ENCODE measurements at regions not wholly inside any gene's neighbourhood (a gene's known extent, or its start where the extent isn't known, plus 50 kb on each side); places are given as distances from the start of the nearest gene placed in this dataset.

DNA sequence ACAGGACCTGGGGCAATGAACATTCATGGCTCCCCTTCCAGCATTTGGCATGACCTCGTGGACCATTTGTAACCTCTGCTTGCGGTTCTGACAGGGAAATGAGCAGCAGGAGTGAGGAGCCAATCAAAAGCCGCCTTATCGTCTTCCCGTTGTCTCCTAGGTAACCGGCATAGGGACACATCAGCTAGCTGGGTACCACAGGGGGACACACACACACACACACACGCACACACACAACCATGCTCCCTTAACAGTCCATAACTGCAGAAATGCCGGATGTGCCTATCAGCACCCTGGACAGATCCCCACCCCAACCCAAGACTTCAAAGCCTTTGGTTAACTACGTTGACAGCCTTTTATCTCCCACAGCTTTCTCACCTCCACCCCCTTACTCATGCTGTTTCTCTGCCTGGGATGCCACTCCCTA, 53.4 kb upstream of the CCDC174 start (continued):
- no peak for TF ChIP-seq PHTF2 (CRISPR knock-in tag; IDR thresholded peaks at IDR 0.05)
- no peak for TF ChIP-seq IFI16 (CRISPR knock-in tag; IDR thresholded peaks at IDR 0.05)
- TF ChIP-seq TCF7 (IDR thresholded peaks at IDR 0.05; ENCODE audit: borderline replicate concordance), result peak; percentile 99
- no peak for TF ChIP-seq EGR1 (conservative IDR thresholded peaks at IDR 0.05)
- no peak for TF ChIP-seq PPARD (CRISPR knock-in tag; IDR thresholded peaks at IDR 0.05)
- TF ChIP-seq HNRNPLL (IDR thresholded peaks at IDR 0.05; ENCODE audit: low read depth, low read length, poor library complexity, severe bottlenecking), result no peak
- TF ChIP-seq, protein P1, sequence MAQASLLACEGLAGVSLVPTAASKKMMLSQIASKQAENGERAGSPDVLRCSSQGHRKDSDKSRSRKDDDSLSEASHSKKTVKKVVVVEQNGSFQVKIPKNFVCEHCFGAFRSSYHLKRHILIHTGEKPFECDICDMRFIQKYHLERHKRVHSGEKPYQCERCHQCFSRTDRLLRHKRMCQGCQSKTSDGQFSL (CRISPR knock-in tag; IDR thresholded peaks at IDR 0.05), result no peak
- TF ChIP-seq, protein P1 (tag; IDR thresholded peaks at IDR 0.05), result no peak
- TF ChIP-seq ZNF174 (CRISPR knock-in tag; IDR thresholded peaks at IDR 0.05), result no peak
- peak; percentile 99 for TF ChIP-seq MIER1 (IDR thresholded peaks at IDR 0.05; ENCODE audit: low read depth)
- TF ChIP-seq HNRNPL (IDR thresholded peaks at IDR 0.05; ENCODE audit: low read depth, low read length), result no peak
- peak; percentile 62 for TF ChIP-seq RFX1 (IDR thresholded peaks at IDR 0.05)
- TF ChIP-seq, protein P2, sequence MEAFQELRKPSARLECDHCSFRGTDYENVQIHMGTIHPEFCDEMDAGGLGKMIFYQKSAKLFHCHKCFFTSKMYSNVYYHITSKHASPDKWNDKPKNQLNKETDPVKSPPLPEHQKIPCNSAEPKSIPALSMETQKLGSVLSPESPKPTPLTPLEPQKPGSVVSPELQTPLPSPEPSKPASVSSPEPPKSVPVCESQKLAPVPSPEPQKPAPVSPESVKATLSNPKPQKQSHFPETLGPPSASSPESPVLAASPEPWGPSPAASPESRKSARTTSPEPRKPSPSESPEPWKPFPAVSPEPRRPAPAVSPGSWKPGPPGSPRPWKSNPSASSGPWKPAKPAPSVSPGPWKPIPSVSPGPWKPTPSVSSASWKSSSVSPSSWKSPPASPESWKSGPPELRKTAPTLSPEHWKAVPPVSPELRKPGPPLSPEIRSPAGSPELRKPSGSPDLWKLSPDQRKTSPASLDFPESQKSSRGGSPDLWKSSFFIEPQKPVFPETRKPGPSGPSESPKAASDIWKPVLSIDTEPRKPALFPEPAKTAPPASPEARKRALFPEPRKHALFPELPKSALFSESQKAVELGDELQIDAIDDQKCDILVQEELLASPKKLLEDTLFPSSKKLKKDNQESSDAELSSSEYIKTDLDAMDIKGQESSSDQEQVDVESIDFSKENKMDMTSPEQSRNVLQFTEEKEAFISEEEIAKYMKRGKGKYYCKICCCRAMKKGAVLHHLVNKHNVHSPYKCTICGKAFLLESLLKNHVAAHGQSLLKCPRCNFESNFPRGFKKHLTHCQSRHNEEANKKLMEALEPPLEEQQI (IDR thresholded peaks at IDR 0.05), result peak; percentile 96
- no peak for TF ChIP-seq POLR3G (IDR thresholded peaks at IDR 0.05; ENCODE audit: extremely low read depth, insufficient read length, insufficient replicate concordance)
- TF ChIP-seq NFYB (IDR thresholded peaks at IDR 0.05; ENCODE audit: extremely low read depth, insufficient read length), result no peak
- 0 out of 2 replicates have a peak, but pooled peaks have one; percentile 35 for TF ChIP-seq XRCC5 (IDR thresholded peaks at IDR 0.05; ENCODE audit: low read depth, low read length)
- TF ChIP-seq, protein P3, sequence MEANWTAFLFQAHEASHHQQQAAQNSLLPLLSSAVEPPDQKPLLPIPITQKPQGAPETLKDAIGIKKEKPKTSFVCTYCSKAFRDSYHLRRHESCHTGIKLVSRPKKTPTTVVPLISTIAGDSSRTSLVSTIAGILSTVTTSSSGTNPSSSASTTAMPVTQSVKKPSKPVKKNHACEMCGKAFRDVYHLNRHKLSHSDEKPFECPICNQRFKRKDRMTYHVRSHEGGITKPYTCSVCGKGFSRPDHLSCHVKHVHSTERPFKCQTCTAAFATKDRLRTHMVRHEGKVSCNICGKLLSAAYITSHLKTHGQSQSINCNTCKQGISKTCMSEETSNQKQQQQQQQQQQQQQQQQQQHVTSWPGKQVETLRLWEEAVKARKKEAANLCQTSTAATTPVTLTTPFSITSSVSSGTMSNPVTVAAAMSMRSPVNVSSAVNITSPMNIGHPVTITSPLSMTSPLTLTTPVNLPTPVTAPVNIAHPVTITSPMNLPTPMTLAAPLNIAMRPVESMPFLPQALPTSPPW (CRISPR knock-in tag; IDR thresholded peaks at IDR 0.05), result peak; percentile 66
- no peak for TF ChIP-seq BCOR (IDR thresholded peaks at IDR 0.05)
- TF ChIP-seq TBP (optimal IDR thresholded peaks at IDR 0.05; ENCODE audit: low read depth, low read length), result no peak
- peak; percentile 71; the same call in 1 of the 2 replicates for TF ChIP-seq TEAD2 (tag; IDR thresholded peaks at IDR 0.05)
- TF ChIP-seq, protein P4, sequence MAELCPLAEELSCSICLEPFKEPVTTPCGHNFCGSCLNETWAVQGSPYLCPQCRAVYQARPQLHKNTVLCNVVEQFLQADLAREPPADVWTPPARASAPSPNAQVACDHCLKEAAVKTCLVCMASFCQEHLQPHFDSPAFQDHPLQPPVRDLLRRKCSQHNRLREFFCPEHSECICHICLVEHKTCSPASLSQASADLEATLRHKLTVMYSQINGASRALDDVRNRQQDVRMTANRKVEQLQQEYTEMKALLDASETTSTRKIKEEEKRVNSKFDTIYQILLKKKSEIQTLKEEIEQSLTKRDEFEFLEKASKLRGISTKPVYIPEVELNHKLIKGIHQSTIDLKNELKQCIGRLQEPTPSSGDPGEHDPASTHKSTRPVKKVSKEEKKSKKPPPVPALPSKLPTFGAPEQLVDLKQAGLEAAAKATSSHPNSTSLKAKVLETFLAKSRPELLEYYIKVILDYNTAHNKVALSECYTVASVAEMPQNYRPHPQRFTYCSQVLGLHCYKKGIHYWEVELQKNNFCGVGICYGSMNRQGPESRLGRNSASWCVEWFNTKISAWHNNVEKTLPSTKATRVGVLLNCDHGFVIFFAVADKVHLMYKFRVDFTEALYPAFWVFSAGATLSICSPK (IDR thresholded peaks at IDR 0.05; ENCODE audit: borderline replicate concordance), result no peak
- no peak for TF ChIP-seq PTBP1 (IDR thresholded peaks at IDR 0.05; ENCODE audit: low read depth, low read length)
- TF ChIP-seq, protein P5, sequence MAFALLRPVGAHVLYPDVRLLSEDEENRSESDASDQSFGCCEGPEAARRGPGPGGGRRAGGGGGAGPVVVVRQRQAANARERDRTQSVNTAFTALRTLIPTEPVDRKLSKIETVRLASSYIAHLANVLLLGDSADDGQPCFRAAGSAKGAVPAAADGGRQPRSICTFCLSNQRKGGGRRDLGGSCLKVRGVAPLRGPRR (CRISPR knock-in tag; IDR thresholded peaks at IDR 0.05), result no peak
- TF ChIP-seq GABPB1 (CRISPR knock-in tag; IDR thresholded peaks at IDR 0.05), result peak; percentile 51; the same call in 1 of the 2 replicates

Data from K562 (cell line).